Vagina (tissue), 2 donors: ENCODE measurements at regions not wholly inside any gene's neighbourhood (a gene's known extent, or its start where the extent isn't known, plus 50 kb on each side); places are given as distances from the start of the nearest gene placed in this dataset.

ENCODE experiments used
- POLR2A ChIP-seq, 2 donors: fragments of 450-650 bp; IDR thresholded peaks; one replicate each; pipeline ENCODE4 v1.6.1; 2017; ENCODE audit warnings: antibody characterized with exemption in 2 of 2, mild to moderate bottlenecking in 2 of 2, moderate library complexity in 2 of 2
- POLR2AphosphoS5 ChIP-seq, 2 donors: sonication (generic); formaldehyde crosslinking; IDR thresholded peaks; one replicate each; pipeline ENCODE4 v1.9.0; 2017; ENCODE audit warnings: antibody characterized with exemption in 2 of 2, mild to moderate bottlenecking in 2 of 2, low read depth in 1 of 2; ENCODE audit not compliant: insufficient read depth in 1 of 2
- TF ChIP-seq, protein P1 (sequence below), 3 experiments: fragments of 450-650 bp in 2 of 3; fragments of 200-600 bp in 1 of 3; sonication (generic) in 1 of 3; IDR thresholded peaks; one replicate each; pipeline ENCODE4 v1.5.1; 2017 to 2019; ENCODE audit warnings: antibody characterized with exemption in 3 of 3, mild to moderate bottlenecking in 2 of 3, moderate library complexity in 2 of 3

DNA sequence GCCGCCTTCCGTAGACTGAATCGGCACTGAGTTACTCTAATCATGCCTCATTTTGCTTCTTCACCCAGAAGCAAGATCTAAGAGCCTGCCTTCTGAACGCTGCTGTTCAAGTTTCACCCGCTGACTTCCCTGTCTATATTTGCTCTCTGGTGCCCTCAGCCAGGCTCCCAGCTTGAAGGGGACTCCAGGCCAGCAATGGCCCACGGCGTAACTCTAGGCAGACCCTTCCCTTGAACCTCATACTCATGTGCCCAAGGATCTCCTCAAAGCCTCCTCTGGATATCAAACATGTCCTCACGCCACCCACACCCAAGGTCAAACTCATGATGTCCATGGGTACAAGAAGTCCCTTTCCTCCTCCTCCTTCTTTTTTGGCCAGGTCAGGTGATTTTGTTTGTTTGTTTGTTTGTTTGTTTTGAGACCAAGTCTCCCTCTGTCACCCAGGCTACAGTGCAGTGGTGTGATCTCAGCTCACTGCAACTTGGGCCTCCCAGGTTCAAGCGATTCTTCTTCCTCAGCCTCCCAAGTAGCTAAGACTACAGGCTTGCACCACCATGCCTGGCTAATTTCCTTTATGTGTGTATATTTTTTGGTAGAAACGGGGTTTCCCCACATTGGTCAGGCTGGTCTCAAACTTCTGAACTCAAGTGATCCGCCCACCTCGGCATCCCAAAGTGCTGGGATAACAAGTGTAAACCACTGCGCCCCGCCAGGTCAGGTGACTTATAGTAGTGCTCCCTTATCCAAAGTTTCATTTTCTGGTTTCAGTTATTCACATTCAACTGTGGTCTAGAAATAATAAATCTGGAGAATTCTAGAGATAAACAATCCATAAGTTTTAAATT lies 239.0 kb downstream of the SYK start:
- TF ChIP-seq, protein P1, sequence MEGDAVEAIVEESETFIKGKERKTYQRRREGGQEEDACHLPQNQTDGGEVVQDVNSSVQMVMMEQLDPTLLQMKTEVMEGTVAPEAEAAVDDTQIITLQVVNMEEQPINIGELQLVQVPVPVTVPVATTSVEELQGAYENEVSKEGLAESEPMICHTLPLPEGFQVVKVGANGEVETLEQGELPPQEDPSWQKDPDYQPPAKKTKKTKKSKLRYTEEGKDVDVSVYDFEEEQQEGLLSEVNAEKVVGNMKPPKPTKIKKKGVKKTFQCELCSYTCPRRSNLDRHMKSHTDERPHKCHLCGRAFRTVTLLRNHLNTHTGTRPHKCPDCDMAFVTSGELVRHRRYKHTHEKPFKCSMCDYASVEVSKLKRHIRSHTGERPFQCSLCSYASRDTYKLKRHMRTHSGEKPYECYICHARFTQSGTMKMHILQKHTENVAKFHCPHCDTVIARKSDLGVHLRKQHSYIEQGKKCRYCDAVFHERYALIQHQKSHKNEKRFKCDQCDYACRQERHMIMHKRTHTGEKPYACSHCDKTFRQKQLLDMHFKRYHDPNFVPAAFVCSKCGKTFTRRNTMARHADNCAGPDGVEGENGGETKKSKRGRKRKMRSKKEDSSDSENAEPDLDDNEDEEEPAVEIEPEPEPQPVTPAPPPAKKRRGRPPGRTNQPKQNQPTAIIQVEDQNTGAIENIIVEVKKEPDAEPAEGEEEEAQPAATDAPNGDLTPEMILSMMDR (IDR thresholded peaks at IDR 0.05) = no peak
- TF ChIP-seq POLR2A (IDR thresholded peaks at IDR 0.05) (no peak), POLR2AphosphoS5 (IDR thresholded peaks at IDR 0.05; ENCODE audit: insufficient read depth in 1 of 2, low read depth in 1 of 2) (no peak)
